Mucosa of gallbladder (tissue), 1 donor: ENCODE measurements at regions not wholly inside any gene's neighbourhood (a gene's known extent, or its start where the extent isn't known, plus 50 kb on each side); places are given as distances from the start of the nearest gene placed in this dataset.

ENCODE experiments used
- DNase-seq: peaks from one replicate; pipeline ENCODE4 v3.0.0-alpha.2; 2020; ENCODE audit warnings: low spot score
- donor health status: DM: no; HTN: no; CAD: no.

- DNase-seq, result no peak
These were observed 326.4 kb downstream of the MEI4 start for GRCh38 chr6:77979204-77979603.

- DNase-seq, result no peak
These were observed 333.7 kb downstream of the MEI4 start for GRCh38 chr6:77986380-77987034.

- no peak for DNase-seq
These were observed 334.2 kb downstream of the MEI4 start for GRCh38 chr6:77987035-77987384.

GRCh38 chr6:78010130-78010529 lies 357.3 kb downstream of the MEI4 start:
- DNase-seq, result no peak

- DNase-seq, result no peak
These were observed 367.7 kb downstream of the MEI4 start for GRCh38 chr6:78020586-78020985.

GRCh38 chr6:78025502-78025901 lies 372.7 kb downstream of the MEI4 start:
- no peak for DNase-seq

- DNase-seq, result no peak
These were observed 378.4 kb downstream of the MEI4 start for GRCh38 chr6:78031228-78031627.

- DNase-seq, result no peak
These were observed 406.3 kb downstream of the MEI4 start for GRCh38 chr6:78059171-78059570.

GRCh38 chr6:78062993-78063392 lies 410.2 kb downstream of the MEI4 start:
- DNase-seq, result no peak

GRCh38 chr6:78076371-78076770 lies 423.5 kb downstream of the MEI4 start:
- no peak for DNase-seq

GRCh38 chr6:78089531-78089930 lies 436.7 kb downstream of the MEI4 start:
- DNase-seq, result no peak

GRCh38 chr6:78093906-78094305 lies 441.1 kb downstream of the MEI4 start:
- DNase-seq, result no peak

GRCh38 chr6:78101387-78101786 lies 448.5 kb downstream of the MEI4 start:
- no peak for DNase-seq

- DNase-seq, result no peak
These were observed 457.8 kb downstream of the MEI4 start for GRCh38 chr6:78110641-78111040.

- DNase-seq, result no peak
These were observed 465.1 kb downstream of the MEI4 start for GRCh38 chr6:78117966-78118365.

GRCh38 chr6:78131521-78131920 lies 478.7 kb downstream of the MEI4 start:
- DNase-seq, result no peak

- no peak for DNase-seq
These were observed 480.0 kb downstream of the MEI4 start for GRCh38 chr6:78132671-78133410.

- DNase-seq, result no peak
These were observed 497.6 kb downstream of the MEI4 start for GRCh38 chr6:78150425-78150824.

- no peak for DNase-seq
These were observed 501.1 kb downstream of the MEI4 start for GRCh38 chr6:78153976-78154375.

GRCh38 chr6:78157606-78158005 lies 504.8 kb downstream of the MEI4 start:
- DNase-seq, result no peak

GRCh38 chr6:78188891-78189290 lies 536.1 kb downstream of the MEI4 start:
- DNase-seq, result no peak

GRCh38 chr6:78192057-78192456 lies 539.2 kb downstream of the MEI4 start:
- no peak for DNase-seq

- DNase-seq, result no peak
These were observed 546.2 kb downstream of the MEI4 start for GRCh38 chr6:78199044-78199443.

GRCh38 chr6:78222226-78222625 lies 569.4 kb downstream of the MEI4 start:
- DNase-seq, result no peak
